ENCODE measurements at regions not wholly inside any gene's neighbourhood (a gene's known extent, or its start where the extent isn't known, plus 50 kb on each side); places are given as distances from the start of the nearest gene placed in this dataset.

GRCh38 chr1:2916706-2917105 lies 104.6 kb upstream of the ACTRT2 start:
- Mint-ChIP-seq H3K36me3 (ENCODE audit: low read depth) (no peaks in the 10 kb centered on the region), H3K27ac (no peak overlapping the region), H3K27me3 (no peaks in the 10 kb centered on the region), H3K4me3 (no peak overlapping the region), H3K4me1 (ENCODE audit: low read depth) (no peaks in the 10 kb centered on the region), H3K9me3 (peaks cover 7% of the 10 kb centered on the region)
- ChIA-PET POLR2A (no interaction called here), CTCF (no interaction called here)
- ATAC-seq, result no peak
- DNase-seq, result no peak
- intact Hi-C loops (cut with micrococcal nuclease), result no loop called here
- TF ChIP-seq CTCF (IDR thresholded peaks at IDR 0.05), result no peak

GRCh38 chr1:2917284-2917683 lies 104.0 kb upstream of the ACTRT2 start:
- ATAC-seq (no peak), DNase-seq (no peak)
- Mint-ChIP-seq H3K9me3 (peaks cover 7% of the 10 kb centered on the region), H3K36me3 (ENCODE audit: low read depth) (no peaks in the 10 kb centered on the region), H3K27me3 (no peaks in the 10 kb centered on the region), H3K27ac (no peak overlapping the region), H3K4me3 (no peak overlapping the region), H3K4me1 (ENCODE audit: low read depth) (no peaks in the 10 kb centered on the region)
- TF ChIP-seq CTCF (IDR thresholded peaks at IDR 0.05), result no peak
- ChIA-PET CTCF (no interaction called here), POLR2A (no interaction called here)
- intact Hi-C loops (cut with micrococcal nuclease), result no loop called here

GRCh38 chr1:2918441-2918840 lies 102.8 kb upstream of the ACTRT2 start:
- no peak overlapping the region for H3K27ac Mint-ChIP-seq
- no peak overlapping the region for H3K4me3 Mint-ChIP-seq
- ChIA-PET CTCF (no interaction called here), POLR2A (no interaction called here)
- no peak for DNase-seq
- no peaks in the 10 kb centered on the region for H3K27me3 Mint-ChIP-seq
- no peaks in the 10 kb centered on the region for H3K36me3 Mint-ChIP-seq (ENCODE audit: low read depth)
- H3K4me1 Mint-ChIP-seq (ENCODE audit: low read depth), result no peaks in the 10 kb centered on the region
- TF ChIP-seq CTCF (IDR thresholded peaks at IDR 0.05), result no peak
- no peak for ATAC-seq
- intact Hi-C loops (cut with micrococcal nuclease), result no loop called here
- peaks cover 7% of the 10 kb centered on the region for H3K9me3 Mint-ChIP-seq

GRCh38 chr1:2919841-2920240 lies 101.4 kb upstream of the ACTRT2 start:
- no peak for TF ChIP-seq CTCF (IDR thresholded peaks at IDR 0.05)
- Mint-ChIP-seq H3K27ac (no peak overlapping the region), H3K4me3 (no peak overlapping the region), H3K9me3 (peaks cover 7% of the 10 kb centered on the region), H3K36me3 (ENCODE audit: low read depth) (no peaks in the 10 kb centered on the region), H3K27me3 (peaks cover 4% of the 10 kb centered on the region), H3K4me1 (ENCODE audit: low read depth) (no peaks in the 10 kb centered on the region)
- ChIA-PET POLR2A (no interaction called here), CTCF (no interaction called here)
- no peak for DNase-seq
- intact Hi-C loops (cut with micrococcal nuclease), result no loop called here
- ATAC-seq, result no peak

GRCh38 chr1:2920421-2921015 lies 100.7 kb upstream of the ACTRT2 start:
- Mint-ChIP-seq H3K9me3 (peaks cover 5% of the 10 kb centered on the region), H3K4me3 (no peak overlapping the region), H3K4me1 (ENCODE audit: low read depth) (no peaks in the 10 kb centered on the region), H3K27me3 (peaks cover 4% of the 10 kb centered on the region), H3K27ac (no peak overlapping the region), H3K36me3 (ENCODE audit: low read depth) (no peaks in the 10 kb centered on the region)
- DNase-seq (no peak), ATAC-seq (no peak)
- POLR2A ChIA-PET, result no interaction called here
- TF ChIP-seq CTCF (IDR thresholded peaks at IDR 0.05), result no peak
- intact Hi-C loops (cut with micrococcal nuclease), result no loop called here
- CTCF ChIA-PET, result no interaction called here
